ENCODE measurements at regions not wholly inside any gene's neighbourhood (a gene's known extent, or its start where the extent isn't known, plus 50 kb on each side); places are given as distances from the start of the nearest gene placed in this dataset.

- Histone ChIP-seq H4K20me1 (ENCODE audit: insufficient read depth, poor library complexity, severe bottlenecking) (no peaks in the 10 kb centered on the region), H3K9me3 (ENCODE audit: low read depth) (no peaks in the 10 kb centered on the region), H3K27ac (no peak overlapping the region), H3K79me2 (no peaks in the 10 kb centered on the region), H3K36me3 (replicated peaks; ENCODE audit: insufficient read depth, low read depth) (no peaks in the 10 kb centered on the region), H2AFZ (no peak overlapping the region), H3K4me1 (ENCODE audit: insufficient read depth) (no peaks in the 10 kb centered on the region), H3K27me3 (no peaks in the 10 kb centered on the region), H3K4me3 (no peak overlapping the region), H3K9me2 (replicated peaks; ENCODE audit: insufficient read depth) (no peaks in the 10 kb centered on the region), H3K4me2 (no peak overlapping the region)
- 88% methylated on average over 1 of the region's 1 CpG for WGBS (ENCODE audit: low lambda C conversion rate, missing lambda C conversion rate)
- TF ChIP-seq EZH2 (IDR thresholded peaks at IDR 0.05; ENCODE audit: borderline replicate concordance) (no peak), EZH2phosphoT487 (IDR thresholded peaks at IDR 0.05; ENCODE audit: low read depth, severe bottlenecking, unreplicated experiment) (no peak), CTCF (IDR thresholded peaks at IDR 0.05; ENCODE audit: poor library complexity) (no peak)
- no peak for DNase-seq (ENCODE audit: low spot score)
These were observed 1477.4 kb downstream of the ARAP2 start for GRCh38 chr4:34766935-34767334.

GRCh38 chr4:34767407-34767806, 1476.9 kb downstream of the ARAP2 start:
- Histone ChIP-seq H3K27ac (no peak overlapping the region), H3K4me2 (no peak overlapping the region), H3K9me3 (ENCODE audit: low read depth) (no peaks in the 10 kb centered on the region), H4K20me1 (ENCODE audit: insufficient read depth, poor library complexity, severe bottlenecking) (no peaks in the 10 kb centered on the region), H3K27me3 (no peaks in the 10 kb centered on the region), H3K4me1 (ENCODE audit: insufficient read depth) (no peaks in the 10 kb centered on the region), H3K79me2 (no peaks in the 10 kb centered on the region), H2AFZ (no peak overlapping the region), H3K9me2 (replicated peaks; ENCODE audit: insufficient read depth) (no peaks in the 10 kb centered on the region), H3K36me3 (replicated peaks; ENCODE audit: insufficient read depth, low read depth) (no peaks in the 10 kb centered on the region), H3K4me3 (no peak overlapping the region)
- 90% methylated on average over 2 of the region's 2 CpGs for WGBS (ENCODE audit: low lambda C conversion rate, missing lambda C conversion rate)
- TF ChIP-seq EZH2phosphoT487 (IDR thresholded peaks at IDR 0.05; ENCODE audit: low read depth, severe bottlenecking, unreplicated experiment) (no peak), CTCF (IDR thresholded peaks at IDR 0.05; ENCODE audit: poor library complexity) (no peak), EZH2 (IDR thresholded peaks at IDR 0.05; ENCODE audit: borderline replicate concordance) (no peak)
- no peak for DNase-seq (ENCODE audit: low spot score)

- Histone ChIP-seq H3K79me2 (no peaks in the 10 kb centered on the region), H3K27me3 (no peaks in the 10 kb centered on the region), H3K27ac (no peak overlapping the region), H2AFZ (no peak overlapping the region), H3K9me3 (ENCODE audit: low read depth) (no peaks in the 10 kb centered on the region), H3K4me2 (no peak overlapping the region), H4K20me1 (ENCODE audit: insufficient read depth, poor library complexity, severe bottlenecking) (no peaks in the 10 kb centered on the region), H3K4me1 (ENCODE audit: insufficient read depth) (no peaks in the 10 kb centered on the region), H3K36me3 (replicated peaks; ENCODE audit: insufficient read depth, low read depth) (no peaks in the 10 kb centered on the region), H3K9me2 (replicated peaks; ENCODE audit: insufficient read depth) (no peaks in the 10 kb centered on the region), H3K4me3 (no peak overlapping the region)
- no peak for TF ChIP-seq CTCF (IDR thresholded peaks at IDR 0.05; ENCODE audit: poor library complexity)
- WGBS (ENCODE audit: low lambda C conversion rate, missing lambda C conversion rate), result 91% methylated on average over 8 of the region's 8 CpGs
- no peak for DNase-seq (ENCODE audit: low spot score)
These were observed 1472.7 kb downstream of the ARAP2 start for GRCh38 chr4:34771632-34772031.

GRCh38 chr4:34790131-34790530, 1454.2 kb downstream of the ARAP2 start:
- Histone ChIP-seq H2AFZ (no peak overlapping the region), H3K4me3 (no peak overlapping the region), H3K4me1 (ENCODE audit: insufficient read depth) (no peaks in the 10 kb centered on the region), H3K4me2 (no peak overlapping the region), H3K27me3 (no peaks in the 10 kb centered on the region), H3K9me3 (ENCODE audit: low read depth) (no peaks in the 10 kb centered on the region), H3K27ac (no peak overlapping the region), H3K9me2 (replicated peaks; ENCODE audit: insufficient read depth) (no peaks in the 10 kb centered on the region), H4K20me1 (ENCODE audit: insufficient read depth, poor library complexity, severe bottlenecking) (no peaks in the 10 kb centered on the region), H3K36me3 (replicated peaks; ENCODE audit: insufficient read depth, low read depth) (no peaks in the 10 kb centered on the region), H3K79me2 (no peaks in the 10 kb centered on the region)
- WGBS (ENCODE audit: low lambda C conversion rate, missing lambda C conversion rate), result no CpG with 5 or more reads among the region's 2 CpGs
- no peak for DNase-seq (ENCODE audit: low spot score)
- no peak for TF ChIP-seq EZH2phosphoT487 (IDR thresholded peaks at IDR 0.05; ENCODE audit: low read depth, severe bottlenecking, unreplicated experiment)
- TF ChIP-seq EZH2 (IDR thresholded peaks at IDR 0.05; ENCODE audit: borderline replicate concordance), result no peak
- TF ChIP-seq CTCF (IDR thresholded peaks at IDR 0.05; ENCODE audit: poor library complexity), result no peak
